Gastrocnemius medialis (tissue), 4 donors: ENCODE measurements at regions not wholly inside any gene's neighbourhood (a gene's known extent, or its start where the extent isn't known, plus 50 kb on each side); places are given as distances from the start of the nearest gene placed in this dataset.

ENCODE experiments used
- POLR2A ChIP-seq, 2 donors: fragments of 450-650 bp; IDR thresholded peaks; one replicate each; pipeline ENCODE4 v1.6.1; 2017; ENCODE audit warnings: antibody characterized with exemption in 2 of 2, mild to moderate bottlenecking in 2 of 2, moderate library complexity in 2 of 2
- TF ChIP-seq, protein P1 (sequence below), 5 experiments: fragments of 450-650 bp in 3 of 5; fragments of 200-600 bp in 2 of 5; sonication (generic) in 2 of 5; IDR thresholded peaks in 4 of 5; conservative IDR thresholded peaks in 1 of 5; 1 replicate in 4 of 5; 2 replicates in 1 of 5; pipeline ENCODE4 v1.5.1; 2016 to 2019; ENCODE audit warnings: antibody characterized with exemption in 5 of 5, mild to moderate bottlenecking in 3 of 5, moderate library complexity in 3 of 5

GRCh38 chr6:79423216-79423615 is 114.0 kb downstream of the LCA5 start:
- TF ChIP-seq POLR2A (IDR thresholded peaks at IDR 0.05) = no peak
- TF ChIP-seq, protein P1, sequence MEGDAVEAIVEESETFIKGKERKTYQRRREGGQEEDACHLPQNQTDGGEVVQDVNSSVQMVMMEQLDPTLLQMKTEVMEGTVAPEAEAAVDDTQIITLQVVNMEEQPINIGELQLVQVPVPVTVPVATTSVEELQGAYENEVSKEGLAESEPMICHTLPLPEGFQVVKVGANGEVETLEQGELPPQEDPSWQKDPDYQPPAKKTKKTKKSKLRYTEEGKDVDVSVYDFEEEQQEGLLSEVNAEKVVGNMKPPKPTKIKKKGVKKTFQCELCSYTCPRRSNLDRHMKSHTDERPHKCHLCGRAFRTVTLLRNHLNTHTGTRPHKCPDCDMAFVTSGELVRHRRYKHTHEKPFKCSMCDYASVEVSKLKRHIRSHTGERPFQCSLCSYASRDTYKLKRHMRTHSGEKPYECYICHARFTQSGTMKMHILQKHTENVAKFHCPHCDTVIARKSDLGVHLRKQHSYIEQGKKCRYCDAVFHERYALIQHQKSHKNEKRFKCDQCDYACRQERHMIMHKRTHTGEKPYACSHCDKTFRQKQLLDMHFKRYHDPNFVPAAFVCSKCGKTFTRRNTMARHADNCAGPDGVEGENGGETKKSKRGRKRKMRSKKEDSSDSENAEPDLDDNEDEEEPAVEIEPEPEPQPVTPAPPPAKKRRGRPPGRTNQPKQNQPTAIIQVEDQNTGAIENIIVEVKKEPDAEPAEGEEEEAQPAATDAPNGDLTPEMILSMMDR (IDR thresholded peaks at IDR 0.05 in 4 of 5, conservative IDR thresholded peaks at IDR 0.05 in 1 of 5) = no peak
